NCI-H2029 treated with DMSO at 0.1 percent for 48 hours (cell line): ENCODE measurements at regions not wholly inside any gene's neighbourhood (a gene's known extent, or its start where the extent isn't known, plus 50 kb on each side); places are given as distances from the start of the nearest gene placed in this dataset.
"Not testable (repeated sequence)": the region's sequence is repeated elsewhere in the genome, so short reads cannot be mapped to it uniquely, and the experiment has no call there.

ENCODE experiments used
- DNase-seq: peaks from one replicate; lab custom pipeline; 2025; lab: John Stamatoyannopoulos, UW

- no peak for DNase-seq
Observed at GRCh38 chr3:30521156-30521715, 85.2 kb upstream of the TGFBR2 start.

- DNase-seq: no peak
Observed at GRCh38 chr3:30522476-30522875, 83.9 kb upstream of the TGFBR2 start.

GRCh38 chr3:30523366-30523765 is 83.0 kb upstream of the TGFBR2 start:
- no peak for DNase-seq

- no peak for DNase-seq
Observed at GRCh38 chr3:30524357-30525040, 81.9 kb upstream of the TGFBR2 start.

DNA sequence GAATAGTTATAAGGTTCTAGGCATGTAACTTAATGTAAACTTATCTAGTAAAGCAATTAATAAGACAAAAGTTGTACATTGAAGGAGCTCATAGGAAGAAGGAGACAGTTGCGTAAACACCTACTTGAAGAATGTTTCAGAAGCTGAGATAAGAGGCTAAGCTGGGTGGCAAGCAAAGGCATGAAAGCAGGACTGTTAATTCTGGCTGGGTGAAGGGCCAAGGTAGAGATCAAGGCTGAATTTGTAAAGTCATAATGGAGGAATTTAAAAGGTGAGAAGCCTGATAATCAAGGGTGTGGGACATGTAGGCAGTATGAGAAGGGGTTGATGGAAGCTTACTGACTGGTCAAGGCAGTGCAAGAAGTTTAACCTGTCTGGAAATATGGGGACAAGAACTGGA is 80.4 kb upstream of the TGFBR2 start:
- DNase-seq: no peak

DNA sequence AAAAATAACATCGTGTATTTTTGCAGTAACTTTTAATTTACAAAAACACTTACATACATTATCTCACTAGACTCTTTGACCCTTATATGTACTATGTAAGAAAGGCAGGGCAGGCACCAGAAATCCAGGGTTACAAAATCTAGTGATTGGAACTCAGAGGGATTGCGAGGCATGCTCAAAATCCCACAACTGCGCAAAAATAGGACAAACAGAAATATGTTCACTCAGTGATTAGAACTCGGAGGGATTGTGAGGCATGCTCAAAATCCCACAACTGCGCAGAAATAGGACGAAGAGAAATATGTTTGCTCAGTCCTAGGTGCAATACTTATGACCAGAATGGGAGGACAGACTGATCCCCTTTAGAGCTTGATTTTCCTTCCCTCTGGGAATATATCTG is 79.2 kb upstream of the TGFBR2 start:
- DNase-seq: no peak

DNA sequence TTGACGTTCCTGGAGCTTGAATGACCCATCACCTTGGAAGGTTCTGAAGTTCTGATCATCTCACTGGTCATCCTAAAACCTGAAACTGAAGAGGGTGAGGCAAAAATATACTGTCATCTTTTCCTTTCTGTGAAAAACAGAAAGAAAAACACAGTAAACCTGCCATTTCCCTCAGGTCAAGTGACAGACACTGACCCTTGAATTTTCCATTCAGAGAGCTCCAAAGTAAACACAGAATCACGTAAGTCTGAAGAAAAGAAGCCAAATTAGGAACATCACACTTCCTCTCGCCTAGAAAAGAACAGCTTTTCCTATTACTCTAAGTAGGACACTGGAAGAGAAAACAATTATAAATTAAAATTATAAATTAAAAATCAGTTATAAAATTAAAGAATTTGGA is 78.7 kb upstream of the TGFBR2 start:
- DNase-seq: no peak

GRCh38 chr3:30530084-30530483 is 76.3 kb upstream of the TGFBR2 start:
- no peak for DNase-seq

GRCh38 chr3:30531017-30531570 is 75.3 kb upstream of the TGFBR2 start:
- DNase-seq: no peak

- no peak for DNase-seq
Observed at GRCh38 chr3:30535525-30535924, 70.9 kb upstream of the TGFBR2 start.

- DNase-seq: no peak
Observed at GRCh38 chr3:30538791-30539190, 67.6 kb upstream of the TGFBR2 start.

DNA sequence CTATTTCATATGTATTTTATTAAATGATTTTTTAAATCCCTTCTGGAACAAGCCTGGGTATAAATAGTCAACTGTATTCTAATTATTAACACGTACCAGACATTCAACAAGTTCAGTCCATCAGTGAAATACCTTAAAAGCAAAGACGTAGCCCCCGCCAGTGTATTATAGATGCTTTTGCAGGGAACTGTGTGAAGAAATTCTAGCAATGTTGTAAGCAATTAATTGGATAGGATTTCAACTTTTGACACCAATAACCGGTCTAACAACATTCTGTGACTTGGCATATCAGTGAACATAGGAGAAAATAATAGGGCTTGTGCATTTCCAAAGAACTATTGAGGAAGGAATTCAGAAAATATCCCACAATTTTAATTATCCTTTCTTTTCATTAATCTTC is 67.2 kb upstream of the TGFBR2 start:
- no peak for DNase-seq

- DNase-seq: no peak
Observed at GRCh38 chr3:30539772-30540171, 66.6 kb upstream of the TGFBR2 start.

DNA sequence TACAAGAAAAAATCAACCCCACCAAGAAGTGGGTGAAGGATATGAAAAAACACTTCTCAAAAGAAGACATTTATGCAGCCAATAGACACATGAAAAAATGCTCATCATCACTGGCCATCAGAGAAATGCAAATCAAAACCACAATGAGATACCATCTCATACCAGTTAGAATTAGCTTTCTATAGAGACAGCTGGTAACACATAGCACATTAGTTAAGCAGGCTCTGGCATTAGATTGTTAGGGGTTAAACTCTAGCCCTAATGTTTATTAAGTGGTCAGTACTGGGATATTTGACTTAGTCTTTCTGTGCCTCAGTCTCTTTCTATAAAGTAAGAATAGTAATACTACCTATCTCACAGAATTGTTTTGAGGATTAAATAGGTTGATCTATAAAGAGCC is 65.2 kb upstream of the TGFBR2 start:
- DNase-seq: not testable (repeated sequence)

DNA sequence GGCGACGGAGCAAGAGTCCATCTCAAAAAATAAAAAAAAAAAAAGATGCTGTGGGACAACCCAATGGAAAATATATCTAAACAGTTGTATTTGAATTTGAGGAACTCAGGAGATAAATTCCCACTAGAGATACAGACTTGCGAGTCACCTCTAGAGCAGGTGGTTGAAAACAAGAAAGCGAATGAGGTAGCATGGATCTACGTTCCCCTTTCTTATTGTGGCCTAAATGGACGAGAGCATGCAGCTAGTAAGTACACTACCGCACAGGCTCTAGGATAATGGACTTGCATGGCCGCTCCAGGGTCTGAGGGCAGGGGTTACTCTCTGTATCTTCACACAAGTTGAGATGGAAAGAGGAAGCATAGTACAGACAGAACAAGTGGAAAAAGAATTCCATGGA is 63.5 kb upstream of the TGFBR2 start:
- no peak for DNase-seq

GRCh38 chr3:30544812-30545211 is 61.6 kb upstream of the TGFBR2 start:
- no peak for DNase-seq

DNA sequence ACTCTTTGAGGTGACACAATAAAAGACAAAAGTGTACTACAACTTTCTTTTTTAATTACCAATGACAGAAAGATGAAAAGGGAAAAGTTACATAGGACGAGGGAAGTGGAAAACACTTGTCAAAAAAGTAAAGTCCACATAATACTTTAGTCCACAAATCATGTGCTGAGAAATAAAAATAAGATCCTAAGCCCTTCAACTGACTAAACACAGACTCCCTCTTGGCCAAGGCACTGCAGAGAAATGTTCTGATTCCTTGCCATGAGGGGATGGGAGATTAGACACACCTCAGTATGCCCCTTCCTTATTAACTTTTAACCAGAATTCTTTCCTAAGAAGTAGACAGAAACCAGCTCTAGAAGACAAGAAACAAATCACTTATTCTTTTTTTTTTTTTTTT is 59.5 kb upstream of the TGFBR2 start:
- DNase-seq: no peak

GRCh38 chr3:30547716-30548115 is 58.7 kb upstream of the TGFBR2 start:
- DNase-seq: no peak

GRCh38 chr3:30548600-30548999 is 57.8 kb upstream of the TGFBR2 start:
- DNase-seq: no peak

DNA sequence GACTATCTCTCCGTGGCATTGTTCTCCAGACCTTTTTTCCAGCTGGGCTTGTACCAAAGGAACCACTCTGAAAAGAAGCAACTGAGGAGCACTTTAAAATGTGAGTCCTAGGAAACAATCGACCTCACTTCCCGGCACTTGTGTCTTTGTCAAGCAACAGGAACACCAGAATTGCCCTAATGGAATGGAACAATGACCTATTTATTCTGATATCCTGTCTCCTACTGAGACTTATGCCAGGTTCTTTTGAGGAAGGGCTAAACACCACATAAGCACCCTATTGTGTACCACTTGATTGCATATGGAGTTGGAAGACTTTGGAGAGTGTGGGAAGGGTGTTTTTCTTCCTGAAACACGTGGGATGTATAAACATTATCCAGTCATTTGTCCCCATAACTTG is 56.8 kb upstream of the TGFBR2 start:
- no peak for DNase-seq

DNA sequence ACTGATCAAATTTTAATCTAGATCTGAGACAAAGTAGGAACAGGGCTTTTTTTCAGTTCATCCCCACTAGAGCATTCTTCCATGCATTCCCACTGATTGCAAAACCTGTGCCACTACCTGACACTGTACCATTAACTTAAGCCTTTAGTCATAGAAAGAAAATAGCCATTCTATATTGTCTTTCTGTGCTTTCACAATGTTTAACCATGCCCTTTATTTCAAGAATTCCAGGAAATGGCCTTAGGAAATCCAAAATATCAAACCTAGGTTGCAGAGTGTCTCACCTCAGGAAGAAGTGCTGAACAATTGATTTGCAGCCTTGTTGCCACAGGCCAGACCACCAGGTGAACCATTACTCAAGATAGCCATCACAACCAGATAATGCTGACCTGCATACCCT is 56.2 kb upstream of the TGFBR2 start:
- DNase-seq: no peak

- DNase-seq: no peak
Observed at GRCh38 chr3:30551266-30551665, 55.1 kb upstream of the TGFBR2 start.

GRCh38 chr3:30551927-30552326 is 54.5 kb upstream of the TGFBR2 start:
- DNase-seq: no peak
